SW 1271 (cell line): ENCODE measurements at regions not wholly inside any gene's neighbourhood (a gene's known extent, or its start where the extent isn't known, plus 50 kb on each side); places are given as distances from the start of the nearest gene placed in this dataset.

ENCODE experiments used
- DNase-seq, 2 experiments: peaks; one replicate each; lab custom pipeline; 2025; lab: John Stamatoyannopoulos, UW

DNA sequence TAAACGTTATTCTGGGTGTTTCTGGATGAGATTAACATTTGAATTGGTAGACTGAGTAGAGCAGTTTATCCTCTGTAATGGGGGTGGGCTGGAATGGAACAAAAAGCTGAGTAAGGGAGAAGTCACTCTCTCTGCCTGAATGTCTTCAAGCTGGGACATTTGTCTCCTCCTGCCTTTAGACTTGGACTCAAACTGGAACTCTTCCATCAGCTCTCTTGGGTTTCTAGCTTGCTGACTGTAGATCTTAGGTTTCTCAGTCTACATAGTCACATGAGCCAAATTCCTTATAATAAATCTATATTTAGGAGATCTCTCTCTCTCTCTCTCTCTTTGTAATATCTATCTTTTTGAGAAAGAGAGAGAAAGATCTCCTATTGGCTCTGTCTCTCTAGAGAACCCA is 553.3 kb upstream of the CDH11 start:
- no peak for DNase-seq

DNA sequence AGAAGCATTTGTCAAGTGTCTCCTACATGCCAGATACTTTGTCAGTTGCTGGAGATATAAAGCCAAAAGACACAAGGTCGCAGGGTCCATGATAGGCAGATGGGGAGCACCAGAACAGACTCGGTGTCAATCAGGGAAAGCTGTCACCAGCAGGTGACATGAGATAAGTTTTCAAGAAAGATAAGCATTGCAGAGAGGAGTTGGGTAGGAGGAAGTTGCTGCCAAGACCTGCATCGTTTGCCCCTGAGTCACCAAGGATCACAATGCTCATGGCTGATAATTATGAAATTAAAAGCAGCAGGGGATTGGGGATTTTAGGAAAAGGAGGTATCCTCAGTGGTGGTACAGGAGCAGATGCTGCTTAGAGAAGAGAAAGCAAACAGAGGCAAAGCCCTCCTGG is 551.1 kb upstream of the CDH11 start:
- no peak for DNase-seq

DNA sequence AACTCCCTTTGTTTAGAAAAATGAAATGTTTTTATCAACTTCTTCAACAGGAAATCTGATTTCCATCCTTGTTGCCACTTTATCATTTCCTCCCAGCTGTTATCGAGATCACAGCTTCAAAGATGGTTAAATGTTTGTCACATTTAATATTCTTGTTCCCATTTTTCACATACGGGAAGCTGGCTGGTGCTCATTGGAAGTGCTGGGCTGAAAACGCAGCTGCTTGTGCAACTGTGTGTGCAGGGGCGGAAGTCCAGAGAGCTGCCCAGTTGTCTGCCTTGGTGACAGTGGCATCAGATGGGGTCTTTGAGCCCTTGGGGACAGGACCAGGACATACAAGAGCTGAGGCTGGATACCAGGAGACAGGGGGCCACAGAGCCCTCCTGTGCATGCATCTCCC is 549.2 kb upstream of the CDH11 start:
- no peak for DNase-seq

DNA sequence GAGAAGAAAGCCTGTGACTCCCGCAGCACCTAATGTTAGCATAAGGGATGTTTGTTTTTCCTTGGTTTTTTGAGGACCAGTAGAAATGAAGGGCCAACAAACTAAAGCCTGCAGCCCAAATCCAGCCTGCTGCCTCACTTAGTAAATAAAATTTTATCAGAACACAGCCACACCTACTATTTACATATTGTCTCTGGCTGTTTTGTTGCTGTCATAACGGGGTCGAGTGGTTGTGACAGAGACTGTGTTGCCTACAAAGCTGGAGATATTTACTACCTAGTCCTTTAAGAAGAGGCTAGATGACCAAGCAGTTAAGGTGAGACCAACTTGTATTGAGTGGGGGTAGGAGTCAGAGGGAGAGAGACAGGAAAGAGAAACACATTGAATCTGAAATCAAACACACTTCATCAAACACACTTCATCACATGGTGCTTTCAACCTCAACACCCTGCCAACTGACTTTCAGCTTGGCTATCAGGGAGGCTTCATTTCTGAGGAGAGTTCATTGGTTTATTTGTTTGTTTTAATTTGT is 546.3 kb upstream of the CDH11 start:
- DNase-seq: no peak

DNA sequence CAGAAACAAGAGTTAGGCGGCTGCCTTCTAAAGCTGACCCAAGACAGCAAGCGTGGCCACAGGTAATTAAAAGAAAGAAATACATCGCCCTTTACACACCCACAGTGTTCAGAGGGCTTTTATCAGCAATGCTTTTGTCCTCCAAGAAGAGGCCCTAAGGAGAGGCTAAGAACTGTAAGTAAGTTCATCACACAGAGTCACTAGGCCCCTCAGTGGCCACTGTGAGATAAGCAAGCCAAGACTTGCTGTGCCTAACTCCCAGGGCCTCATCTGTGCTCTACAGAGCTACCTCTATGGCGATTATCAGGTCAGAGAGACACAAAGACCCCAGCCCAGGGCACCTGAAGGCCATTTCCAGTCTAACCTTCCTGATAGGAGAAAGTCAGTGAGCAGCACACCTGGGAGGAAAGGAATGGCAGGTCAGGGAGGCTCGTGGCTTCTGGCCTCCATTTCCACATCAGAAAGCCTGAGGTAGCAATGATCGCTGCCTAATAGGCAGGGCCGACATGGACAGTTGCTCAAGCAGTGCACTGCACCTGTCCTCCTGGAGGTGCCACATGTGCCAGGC is 545.2 kb upstream of the CDH11 start:
- DNase-seq: no peak

DNA sequence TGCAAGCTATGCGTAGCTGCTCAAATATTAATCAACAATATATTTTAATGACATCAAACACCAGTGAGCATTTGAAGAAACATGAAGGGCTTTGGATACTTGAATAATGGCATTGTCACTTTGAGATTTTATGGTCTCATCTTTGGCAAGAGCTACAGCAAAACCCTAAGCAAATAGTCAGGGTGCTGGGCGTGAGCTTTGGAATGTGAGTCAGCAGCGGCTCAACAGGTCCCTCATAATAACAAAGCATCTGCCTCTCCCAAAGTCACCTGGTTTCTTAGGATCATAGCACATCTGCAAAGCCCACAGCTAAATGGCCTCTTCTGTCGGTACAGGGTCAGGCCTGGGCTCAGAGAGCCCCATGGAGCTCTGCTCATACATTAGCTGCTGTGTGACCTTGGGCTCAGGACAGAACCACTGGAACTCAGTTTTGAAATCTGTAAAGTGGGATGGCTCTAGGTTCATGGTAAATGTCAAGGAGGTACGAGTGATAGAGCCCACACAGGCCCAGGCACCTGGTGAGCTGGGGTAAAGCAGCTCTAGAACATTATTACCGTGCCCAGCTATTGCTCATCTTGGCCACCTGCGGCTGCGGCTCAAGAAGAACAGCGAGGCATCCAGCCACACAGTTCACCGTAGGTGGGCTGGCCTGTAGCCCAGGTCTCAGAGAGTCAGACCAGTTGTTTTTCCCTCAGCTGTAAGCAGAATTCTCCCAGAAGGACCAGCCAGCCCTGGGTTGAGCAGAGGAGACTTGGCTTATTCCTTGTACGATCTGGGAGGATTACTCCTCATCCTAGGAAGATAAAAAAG is 544.5 kb upstream of the CDH11 start:
- no peak for DNase-seq

DNA sequence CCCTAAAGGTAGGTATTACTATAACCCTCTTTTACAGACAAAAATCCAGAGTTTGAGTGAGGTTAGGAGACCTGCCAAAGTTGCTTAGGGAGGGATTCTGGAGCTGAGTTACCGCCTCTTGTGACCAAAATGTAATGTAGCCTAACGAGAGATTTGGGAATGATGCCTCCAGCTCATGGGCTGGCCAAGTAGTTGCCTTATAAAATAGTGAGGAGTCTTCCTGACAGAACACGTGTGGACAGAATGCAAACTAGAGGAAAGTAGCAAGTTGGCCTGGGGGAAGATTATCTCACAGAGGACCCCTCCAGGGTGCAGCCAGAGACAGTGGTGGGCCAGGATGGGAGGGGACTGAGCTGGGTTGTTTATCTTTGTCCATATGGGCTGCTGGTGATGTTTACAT is 543.7 kb upstream of the CDH11 start:
- no peak for DNase-seq

DNA sequence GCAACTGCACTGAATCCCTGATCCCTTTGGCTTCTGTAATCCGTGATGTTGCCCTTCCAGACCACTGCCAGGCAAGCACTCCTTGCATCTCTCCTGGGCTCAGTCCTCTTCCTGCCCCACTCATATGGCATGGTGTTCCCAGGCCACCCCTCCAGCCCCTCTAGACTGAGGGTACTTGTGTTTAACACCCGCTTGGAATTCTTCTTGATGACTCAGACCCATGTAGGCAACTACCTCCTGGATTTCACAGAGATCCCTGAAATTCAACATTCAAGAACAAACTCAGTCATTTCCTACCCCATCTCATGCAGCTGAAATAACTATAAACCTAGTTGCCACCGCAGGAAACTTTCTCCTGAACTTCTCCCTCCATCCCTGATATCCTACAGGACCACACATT is 541.9 kb upstream of the CDH11 start:
- DNase-seq: no peak

DNA sequence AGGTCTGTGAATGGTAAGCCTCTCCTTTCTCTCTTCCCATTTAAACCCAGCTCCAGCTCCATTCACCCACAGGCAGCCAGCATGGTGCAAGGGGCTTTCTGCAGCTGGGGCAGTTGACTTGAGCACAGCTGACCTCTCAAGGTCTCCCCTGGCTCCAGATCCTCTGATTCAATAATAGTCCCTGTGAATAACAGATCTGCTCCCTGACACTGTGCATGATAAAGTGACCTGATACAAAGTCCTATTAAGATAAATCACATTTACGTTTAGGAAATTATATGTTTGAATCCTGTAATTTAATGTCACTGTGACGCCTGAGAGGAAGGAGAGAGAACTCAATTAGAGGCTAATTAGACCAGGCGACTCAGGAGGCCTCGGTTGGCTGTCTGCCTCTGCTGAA is 540.4 kb upstream of the CDH11 start:
- DNase-seq: no peak

DNA sequence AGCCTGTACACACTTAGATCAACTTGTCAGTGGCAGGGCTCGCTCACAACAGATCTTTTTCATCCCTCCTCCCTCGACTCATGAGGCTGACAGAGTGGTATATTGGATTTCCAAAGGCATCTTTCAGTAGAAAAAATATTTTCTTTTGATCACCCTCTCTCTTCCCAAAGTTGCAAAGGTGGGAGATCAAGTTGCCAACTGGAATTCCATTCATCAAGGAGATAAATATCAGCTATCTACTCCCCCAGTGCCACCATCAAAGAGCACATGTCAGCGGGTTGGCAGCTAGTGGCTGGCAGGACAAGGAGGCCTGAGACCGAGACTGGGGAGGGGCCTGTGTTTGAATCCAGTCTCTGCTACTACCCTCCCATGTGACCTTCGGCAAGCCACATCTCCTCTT is 539.7 kb upstream of the CDH11 start:
- no peak for DNase-seq

DNA sequence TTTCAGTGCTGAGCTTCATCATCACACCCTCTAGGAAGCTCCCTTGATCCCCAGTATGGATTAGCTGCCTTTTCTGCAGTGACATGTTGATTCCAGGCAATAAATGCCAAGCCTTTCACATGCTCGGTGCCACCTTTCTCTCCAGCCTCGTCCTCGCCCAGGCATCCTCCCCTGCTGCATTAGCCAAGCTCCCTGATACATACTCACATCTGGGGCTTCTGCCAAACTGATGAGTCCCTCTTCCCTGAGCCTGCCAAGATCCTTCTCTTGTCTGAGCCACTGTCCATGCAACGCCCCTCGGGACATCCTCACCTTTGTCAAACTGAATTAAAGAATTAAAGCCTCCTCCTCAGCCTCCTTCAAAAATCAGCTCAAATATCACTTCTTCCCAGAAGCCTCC is 538.5 kb upstream of the CDH11 start:
- DNase-seq: no peak

DNA sequence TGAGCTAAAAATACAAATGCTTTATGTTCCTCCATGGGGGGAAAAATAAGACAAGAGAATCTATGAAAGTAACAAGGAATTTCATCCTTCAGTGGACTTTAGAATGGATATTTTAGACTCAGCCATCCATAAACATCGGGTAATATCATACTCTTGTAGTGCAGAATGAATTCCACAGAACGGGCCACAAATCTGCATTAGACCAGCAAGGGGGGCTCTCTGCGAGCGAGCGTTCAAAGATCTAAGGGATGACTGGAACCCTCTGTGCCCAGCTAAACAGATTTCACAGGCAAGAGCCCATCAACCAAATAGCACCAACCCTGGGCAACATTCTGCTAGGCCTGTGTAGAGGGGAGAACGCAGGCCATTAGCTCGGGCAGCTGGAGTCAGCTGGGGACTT is 537.9 kb upstream of the CDH11 start:
- no peak for DNase-seq

DNA sequence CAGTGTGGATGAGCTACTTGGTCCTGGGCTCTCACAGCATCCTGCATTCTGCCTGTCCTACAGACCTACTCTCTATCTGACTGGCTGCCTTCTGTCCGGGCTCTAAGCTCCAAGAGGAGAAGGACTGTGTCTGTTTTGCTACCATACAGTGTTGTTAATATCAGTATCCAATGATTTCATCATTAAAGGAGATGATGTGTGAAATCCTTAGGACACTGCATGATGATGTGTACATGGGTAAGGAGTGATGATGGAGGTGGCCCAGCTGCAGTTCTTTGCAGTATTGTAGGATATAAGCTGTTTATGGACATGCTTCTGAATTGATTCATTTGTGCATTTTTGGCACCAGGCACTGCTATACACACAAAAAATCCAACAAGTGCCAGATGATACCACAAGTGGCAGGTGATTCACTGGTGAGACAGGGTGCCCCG is 536.9 kb upstream of the CDH11 start:
- DNase-seq: no peak

DNA sequence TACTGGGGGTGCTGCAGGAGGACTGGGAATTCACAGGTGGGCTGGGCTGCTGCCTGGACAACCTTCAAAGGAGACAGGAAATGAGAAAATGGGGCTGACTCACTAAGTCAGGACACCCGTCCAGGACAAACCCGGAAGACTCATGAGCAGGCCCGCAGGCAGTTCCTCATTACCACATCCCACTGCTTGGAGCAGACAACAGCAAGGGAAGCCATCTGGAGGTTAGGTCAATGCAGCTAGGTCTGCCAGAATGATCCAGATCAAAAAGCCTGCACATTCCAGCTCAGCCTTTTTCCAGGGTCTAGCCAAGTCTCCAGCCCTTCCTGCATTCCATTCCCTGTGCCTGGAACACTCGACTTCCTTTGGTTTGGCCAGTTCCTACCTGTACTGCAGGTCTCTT is 536.5 kb upstream of the CDH11 start:
- DNase-seq: no peak

DNA sequence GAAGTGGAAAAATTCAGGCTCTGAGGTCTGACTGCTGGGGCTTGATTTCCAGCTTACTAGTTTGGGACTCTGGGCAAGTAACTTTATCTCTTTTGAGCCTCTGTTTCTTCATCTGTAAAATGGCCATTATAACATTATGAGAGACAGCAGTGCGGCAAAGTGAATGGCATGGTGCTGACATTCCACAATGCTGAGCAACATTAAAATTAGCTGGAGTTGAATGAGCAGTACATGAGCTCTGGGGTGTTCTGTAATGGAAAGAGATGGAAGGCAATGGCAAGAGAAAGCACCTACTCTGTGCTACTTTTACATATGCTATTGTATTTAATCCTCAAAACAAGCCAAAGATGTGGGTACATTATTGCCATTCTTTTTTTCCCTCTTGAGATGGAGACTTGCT is 535.7 kb upstream of the CDH11 start:
- no peak for DNase-seq

DNA sequence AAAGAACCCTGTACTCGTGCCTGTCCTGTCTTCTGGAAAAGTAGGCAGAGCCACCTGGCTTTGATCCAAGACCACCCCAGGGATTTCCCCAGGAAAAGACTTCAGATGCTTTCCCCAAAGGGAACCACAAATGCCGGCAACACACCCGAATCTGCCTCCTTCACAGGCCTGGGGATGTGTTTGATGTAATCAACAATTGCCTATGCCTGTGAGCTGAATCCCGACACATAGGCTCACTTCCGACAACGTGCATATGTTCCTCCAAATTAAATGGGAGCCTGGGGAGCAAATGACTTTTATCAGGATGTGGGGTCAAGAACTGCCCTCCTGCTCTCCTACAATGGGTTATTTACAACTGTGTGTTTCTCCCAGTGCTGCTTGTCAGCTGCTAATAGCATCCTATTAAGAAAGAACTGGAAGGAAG is 535.2 kb upstream of the CDH11 start:
- DNase-seq: no peak

DNA sequence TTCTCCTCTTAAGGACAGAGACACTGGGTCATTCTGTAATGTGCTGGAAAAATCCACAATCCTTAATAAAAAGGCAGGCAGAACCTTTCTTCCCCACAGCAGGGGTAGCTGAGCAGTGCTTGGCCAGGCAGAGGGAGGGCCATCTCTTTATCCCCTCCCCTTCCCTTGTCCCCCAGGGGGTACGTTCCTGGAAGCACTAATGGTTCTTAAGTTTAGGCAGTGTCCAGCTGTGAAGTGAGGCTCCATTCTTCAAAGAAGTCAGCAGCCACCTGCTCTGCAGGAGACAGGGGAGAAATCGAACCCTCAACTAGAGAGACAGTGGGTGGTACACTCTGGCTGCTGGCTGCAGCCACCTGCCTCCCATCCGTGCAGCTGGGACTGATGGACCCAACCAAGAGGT is 533.9 kb upstream of the CDH11 start:
- DNase-seq: no peak

DNA sequence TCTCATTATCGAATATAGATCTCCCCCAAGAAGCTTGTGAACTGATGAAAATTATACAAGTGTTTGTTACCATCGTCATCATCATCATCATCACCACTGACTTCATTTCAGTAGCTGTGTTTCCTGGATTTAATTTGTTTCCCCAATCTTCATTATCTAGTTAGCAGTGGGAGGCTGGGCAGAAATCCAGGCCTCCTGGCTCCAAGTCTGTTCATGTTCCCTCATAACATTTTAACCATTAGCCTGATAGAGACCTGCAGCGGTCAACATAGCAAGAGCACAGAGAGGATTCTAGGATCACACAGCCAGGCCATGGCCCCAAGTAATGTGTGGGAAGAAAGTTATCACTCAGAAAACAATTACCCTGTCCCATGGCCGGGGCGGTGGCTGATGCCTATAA is 526.2 kb upstream of the CDH11 start:
- DNase-seq: no peak

DNA sequence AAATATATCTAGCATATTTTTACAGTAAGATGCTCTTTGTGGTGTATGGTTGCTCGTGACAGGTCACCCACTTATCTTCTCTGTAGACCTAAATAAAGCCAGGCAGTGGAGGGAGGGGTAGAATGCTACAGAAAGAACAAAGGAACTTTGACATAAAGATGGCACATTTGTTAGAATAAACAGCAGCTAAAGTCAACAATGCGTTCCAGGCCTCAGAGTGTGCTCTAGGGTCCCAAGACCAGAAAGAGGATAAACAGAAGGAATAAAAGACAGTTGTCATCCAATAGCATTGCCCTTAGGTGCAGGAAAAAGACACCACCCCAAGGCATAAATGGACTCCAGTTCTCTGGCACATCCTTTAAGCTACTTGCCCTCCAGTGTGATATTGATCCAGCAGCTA is 523.0 kb upstream of the CDH11 start:
- no peak for DNase-seq

DNA sequence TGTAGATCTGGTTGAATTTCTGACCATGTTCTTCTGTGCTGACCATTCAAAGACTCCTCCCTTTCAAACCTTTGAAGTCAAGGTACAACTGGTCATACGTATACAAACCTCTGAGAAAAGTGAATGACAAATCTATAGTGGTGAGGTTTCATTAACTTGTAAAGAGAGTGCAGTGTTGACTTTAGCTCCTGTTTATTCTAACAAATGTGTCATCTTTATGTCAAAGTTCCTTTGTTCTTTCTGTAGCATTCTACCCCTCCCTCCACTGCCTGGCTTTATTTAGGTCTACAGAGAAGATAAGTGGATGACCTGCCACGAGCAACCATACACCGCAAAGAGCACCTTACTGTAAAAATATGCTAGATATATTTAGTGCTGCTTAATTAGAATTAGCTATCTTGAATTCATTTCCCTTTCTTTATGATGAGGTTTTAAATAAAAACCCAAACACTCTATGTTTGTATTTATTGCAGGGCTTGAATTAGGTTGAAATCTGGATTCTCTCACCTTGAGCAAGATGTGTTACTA is 520.0 kb upstream of the CDH11 start:
- DNase-seq: no peak

DNA sequence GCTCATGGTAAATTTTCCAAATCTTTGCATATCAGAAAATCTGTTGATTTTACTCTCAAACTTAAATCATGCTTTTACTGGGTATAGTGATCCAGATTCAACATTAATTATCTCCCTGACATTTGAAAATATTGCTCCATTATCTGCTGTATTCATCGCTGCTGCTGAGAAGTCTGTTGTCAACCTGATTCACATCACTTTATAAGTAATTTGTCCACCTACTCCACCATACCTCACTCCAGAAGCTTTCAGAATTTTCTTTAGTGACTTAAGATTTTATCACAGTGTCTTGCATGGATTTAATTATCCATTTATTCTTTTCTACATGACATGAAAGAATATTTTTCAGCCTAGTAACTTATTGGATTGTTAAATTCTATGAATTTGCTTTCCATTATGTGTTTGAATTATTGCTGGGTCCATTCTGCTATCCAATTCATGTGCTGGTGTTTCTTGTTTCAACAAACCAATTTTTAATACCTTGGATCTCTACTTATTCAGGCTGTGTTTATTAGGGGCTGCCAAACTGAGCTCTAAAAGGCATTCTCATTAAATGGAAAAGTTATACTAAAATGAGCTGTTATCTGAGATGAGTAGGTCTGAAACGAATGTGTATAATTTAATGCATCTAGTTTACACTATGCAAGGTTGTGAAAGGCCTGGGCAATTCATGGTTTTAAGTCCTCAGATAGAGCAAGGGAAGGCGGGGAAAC is 519.3 kb upstream of the CDH11 start:
- DNase-seq: no peak

DNA sequence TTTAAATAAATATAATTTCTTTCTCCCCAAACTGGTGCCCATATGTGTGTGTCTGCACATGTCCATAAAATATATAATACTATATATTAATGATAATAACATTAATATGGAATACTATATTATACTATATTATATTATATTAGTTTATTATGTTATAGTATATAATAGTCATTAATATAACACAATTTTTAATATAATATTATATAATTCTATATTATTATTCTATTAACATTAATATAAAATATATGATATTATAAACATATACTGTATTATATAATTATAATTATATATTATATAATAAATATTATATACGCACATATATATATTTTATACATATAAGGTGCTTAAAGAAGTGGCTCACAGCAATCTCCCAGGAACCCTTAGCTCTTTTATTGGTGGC is 513.0 kb upstream of the CDH11 start:
- no peak for DNase-seq

DNA sequence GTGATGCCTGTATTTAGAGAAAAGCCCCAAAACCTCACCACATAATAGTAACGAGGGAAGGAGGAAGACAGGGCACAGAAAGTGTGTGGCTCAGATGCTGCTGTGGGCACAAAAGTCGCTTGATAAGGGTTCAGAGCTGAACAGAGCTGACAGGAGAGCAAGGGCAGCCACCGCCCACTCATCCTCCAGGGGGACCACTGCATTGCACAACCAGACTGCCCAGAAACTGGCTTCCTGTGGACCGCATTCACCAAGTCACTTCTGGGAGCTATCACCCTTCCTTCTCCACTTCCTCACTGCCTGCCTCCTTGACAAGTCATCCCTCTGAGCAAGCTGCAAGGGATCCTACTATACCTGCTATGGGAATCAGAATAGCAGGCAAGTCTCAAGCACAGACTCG is 512.4 kb upstream of the CDH11 start:
- no peak for DNase-seq
